Naive thymus-derived CD8-positive, alpha-beta T cell (primary cell): ENCODE measurements at regions not wholly inside any gene's neighbourhood (a gene's known extent, or its start where the extent isn't known, plus 50 kb on each side); places are given as distances from the start of the nearest gene placed in this dataset.
A peak's percentile ranks its signal among the peaks of the same experiment; 100 is the strongest.

ENCODE experiments used
- ATAC-seq, 2 donors: fragments of 150-1000 bp; cut with Tn5 transposase in 1 of 2; sonication (Bioruptor Pico), chemical (Tn5 transposase) in 1 of 2; 1 replicate in 1 of 2; 2 replicates in 1 of 2; pipeline ENCODE4 v1.10.0; 2021; ENCODE audit warnings: mild to moderate bottlenecking in 2 of 2, moderate library complexity in 2 of 2
- POLR2A ChIA-PET: fragments of 350-600 bp; sonication (Branson Sonifier 250); formaldehyde crosslinking; loops from one replicate; lab custom pipeline; 2021; ENCODE audit warnings: antibody characterized with exemption; lab: Charles Lee
- DNase-seq, 10 donors: peaks; one replicate each; pipeline versions ENCODE4 v3.0.0 to v3.0.0-alpha.2; 2020 to 2022
- H3K27ac Mint-ChIP-seq, 10 donors: one replicate each; pipeline ENCODE4 v1.8.0; 2020 to 2022; ENCODE audit warnings: mild to moderate bottlenecking in 10 of 10, mixed read lengths in 10 of 10, moderate library complexity in 4 of 10, inconsistent platforms in 1 of 10
- H3K27me3 Mint-ChIP-seq, 5 donors: one replicate each; pipeline ENCODE4 v1.8.0; 2021 to 2022; ENCODE audit warnings: mixed read lengths in 5 of 5
- H3K36me3 Mint-ChIP-seq, 3 donors: one replicate each; pipeline ENCODE4 v1.8.0; 2020 to 2022; ENCODE audit warnings: mixed read lengths in 3 of 3, mild to moderate bottlenecking in 2 of 3, inconsistent platforms in 1 of 3
- H3K4me1 Mint-ChIP-seq, 4 donors: one replicate each; pipeline ENCODE4 v1.8.0; 2021 to 2022; ENCODE audit warnings: mixed read lengths in 4 of 4
- H3K4me3 Mint-ChIP-seq, 10 donors: one replicate each; pipeline ENCODE4 v1.8.0; 2020 to 2022; ENCODE audit warnings: mild to moderate bottlenecking in 10 of 10, mixed read lengths in 10 of 10, moderate library complexity in 6 of 10, inconsistent platforms in 1 of 10
- H3K9me3 Mint-ChIP-seq, 9 donors: one replicate each; pipeline ENCODE4 v1.8.0; 2020 to 2022; ENCODE audit warnings: mixed read lengths in 9 of 9, mild to moderate bottlenecking in 3 of 9, inconsistent platforms in 1 of 9, moderate library complexity in 1 of 9

DNA sequence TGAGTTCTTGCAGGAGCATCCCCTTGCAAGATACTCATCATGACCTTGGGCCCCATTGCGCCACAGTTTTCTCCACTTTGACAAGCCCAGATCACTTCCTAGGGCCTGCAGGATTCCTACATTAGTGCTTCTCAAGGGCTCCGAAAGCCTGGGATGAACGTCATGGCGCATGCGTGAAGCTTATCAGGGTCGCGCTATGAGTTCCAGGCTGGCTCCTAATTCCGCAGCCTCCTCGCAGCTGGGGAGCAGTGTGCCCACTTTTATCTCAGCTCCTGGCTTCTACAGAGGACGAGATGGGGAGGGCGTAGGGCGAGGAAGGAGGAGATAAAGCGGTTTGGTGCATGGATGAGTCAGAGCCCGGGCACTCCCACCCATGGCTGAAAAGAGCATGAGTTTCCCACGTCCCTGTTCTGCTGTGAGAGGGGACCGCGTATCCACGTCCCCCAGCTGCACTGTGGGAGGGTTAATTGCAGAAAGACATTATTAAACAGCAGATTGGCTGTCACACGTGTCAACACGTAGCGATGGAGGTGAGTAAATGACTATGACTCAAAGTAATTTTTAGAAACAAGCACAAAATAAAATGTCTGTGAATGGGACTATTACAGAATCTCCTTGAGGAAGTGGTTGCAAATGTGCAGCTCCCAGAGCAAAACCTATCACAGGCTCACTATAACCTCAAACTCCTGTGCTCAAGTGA lies 72.9 kb upstream of the DSP start:
- POLR2A ChIA-PET, result no interaction called here
- Mint-ChIP-seq H3K4me3 (peak overlapping the region in 4 of 10 donors; percentile 22 to 72 (median 57)), H3K27ac (no peak overlapping the region), H3K9me3 (no peaks in the 10 kb centered on the region), H3K27me3 (peaks cover 0 to 7% (median 4%) of the 10 kb centered on the region in 5 donors), H3K36me3 (no peaks in the 10 kb centered on the region), H3K4me1 (peaks cover 1 to 6% (median 3%) of the 10 kb centered on the region in 4 donors)
- DNase-seq, result no peak
- ATAC-seq, result no peak

DNA sequence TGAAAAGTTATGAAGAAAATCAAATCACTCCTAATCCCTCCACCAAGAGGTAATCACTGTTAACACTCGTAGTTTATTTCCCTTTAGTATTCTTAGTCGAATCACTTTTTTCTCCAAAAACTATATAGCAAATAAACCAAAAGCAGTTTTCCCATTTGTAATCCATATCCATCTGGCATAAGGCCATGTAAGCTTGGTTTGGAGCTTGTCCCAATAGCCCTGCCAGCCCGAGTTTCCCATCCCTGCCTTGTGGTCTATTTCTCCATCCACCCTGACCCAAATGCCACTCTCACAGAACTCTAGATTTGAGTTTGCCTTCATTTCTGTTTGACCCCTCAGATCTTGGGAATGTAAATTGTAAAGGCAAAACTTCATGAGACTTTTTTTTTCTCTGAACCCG lies 71.8 kb upstream of the DSP start:
- Mint-ChIP-seq H3K9me3 (no peaks in the 10 kb centered on the region), H3K4me1 (peaks cover 1 to 6% (median 3%) of the 10 kb centered on the region in 4 donors), H3K36me3 (no peaks in the 10 kb centered on the region), H3K27ac (no peak overlapping the region), H3K27me3 (peaks cover 0 to 10% (median 5%) of the 10 kb centered on the region in 5 donors), H3K4me3 (no peak overlapping the region)
- no peak for DNase-seq
- POLR2A ChIA-PET, result no interaction called here
- no peak for ATAC-seq

DNA sequence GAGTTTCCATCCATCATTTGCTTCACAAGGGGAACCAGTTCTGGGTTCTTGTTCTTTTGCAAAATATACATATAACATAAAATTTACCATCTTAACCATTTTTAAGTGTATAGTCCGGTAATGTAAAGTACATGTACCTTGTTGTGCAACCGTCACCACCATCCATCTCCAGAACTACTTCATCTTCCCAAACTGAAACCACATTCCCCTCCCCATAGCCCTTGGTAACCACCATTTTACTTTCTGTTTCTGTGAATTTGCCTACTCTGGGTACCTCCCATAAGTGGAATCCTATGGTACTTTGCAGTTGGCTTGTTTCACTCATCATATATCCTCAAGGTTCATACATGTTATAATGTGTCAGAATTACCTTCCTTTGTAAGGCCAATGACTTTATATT lies 70.3 kb upstream of the DSP start:
- no peak for DNase-seq
- no peaks in the 10 kb centered on the region for H3K9me3 Mint-ChIP-seq
- H3K4me1 Mint-ChIP-seq, result peaks cover 1 to 6% (median 3%) of the 10 kb centered on the region in 4 donors
- H3K27me3 Mint-ChIP-seq, result peaks cover 0 to 10% (median 5%) of the 10 kb centered on the region in 5 donors
- H3K36me3 Mint-ChIP-seq, result no peaks in the 10 kb centered on the region
- H3K27ac Mint-ChIP-seq, result no peak overlapping the region
- no peak for ATAC-seq
- H3K4me3 Mint-ChIP-seq, result no peak overlapping the region
- POLR2A ChIA-PET, result no interaction called here

DNA sequence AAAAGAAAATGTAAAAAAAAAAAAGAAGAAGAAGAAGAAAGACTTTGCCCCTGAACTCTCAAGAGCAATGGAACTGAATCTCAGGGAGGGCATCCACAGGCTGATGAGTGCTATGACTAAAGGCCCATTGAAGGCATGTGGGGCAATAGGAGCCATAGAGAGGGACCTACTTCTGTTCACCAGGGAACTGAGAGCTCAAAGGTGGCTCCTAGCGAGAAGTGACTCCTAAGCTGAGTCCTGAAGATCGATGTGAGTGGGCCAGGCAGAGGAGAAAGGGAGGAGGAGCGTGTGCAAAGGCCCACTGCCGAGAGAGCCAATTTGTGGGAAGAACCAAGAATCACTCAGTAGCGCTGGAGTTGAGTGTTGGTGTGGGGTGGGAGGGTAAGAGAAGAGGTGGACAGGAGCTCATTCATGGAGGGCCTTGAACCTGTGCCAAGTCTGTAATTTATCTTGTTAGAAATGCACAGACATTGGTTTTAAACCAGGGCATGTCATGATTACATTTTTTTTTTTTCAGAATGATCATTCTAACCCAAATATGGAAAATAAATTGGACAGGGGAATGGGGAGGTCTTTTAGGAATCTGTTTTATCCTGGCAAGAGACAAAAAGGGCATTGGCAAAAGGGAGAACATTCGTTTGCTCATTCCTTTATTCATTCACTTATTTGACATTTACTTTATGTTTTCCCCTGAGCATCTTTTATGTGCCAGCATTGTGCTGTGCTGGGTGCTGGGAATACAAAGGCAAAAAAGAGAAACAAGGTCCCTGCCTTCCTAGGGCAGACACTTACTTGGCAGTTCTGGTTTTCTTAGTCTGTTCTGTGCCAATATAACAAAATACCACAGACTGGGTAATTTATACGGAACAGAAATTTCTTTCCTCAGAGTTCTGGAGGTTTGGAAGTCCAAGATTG lies 67.4 kb upstream of the DSP start:
- Mint-ChIP-seq H3K36me3 (no peaks in the 10 kb centered on the region), H3K27ac (no peak overlapping the region), H3K4me3 (no peak overlapping the region), H3K4me1 (peaks cover 0 to 2% (median 0%) of the 10 kb centered on the region in 4 donors), H3K27me3 (peaks cover 0 to 10% (median 2%) of the 10 kb centered on the region in 5 donors), H3K9me3 (no peaks in the 10 kb centered on the region)
- POLR2A ChIA-PET, result no interaction called here
- ATAC-seq, result no peak
- no peak for DNase-seq

DNA sequence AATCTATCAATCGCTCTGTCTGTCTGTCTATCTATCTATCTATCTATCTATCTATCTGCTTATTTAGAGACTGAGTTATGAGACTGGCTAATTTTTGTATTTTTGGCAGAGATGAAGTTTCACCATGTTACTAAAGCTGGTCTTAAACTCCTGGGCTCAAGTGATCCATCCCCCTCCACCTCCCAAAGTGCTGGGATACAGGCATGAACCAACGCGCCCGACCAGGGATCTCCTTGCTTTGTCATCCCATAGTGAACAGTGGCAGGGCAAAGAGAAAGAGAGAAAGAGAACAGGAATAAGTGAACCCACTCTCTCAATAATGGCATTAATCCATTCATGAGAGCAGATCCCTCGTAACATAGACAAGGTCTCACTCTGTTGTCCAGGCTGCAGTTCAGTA lies 66.4 kb upstream of the DSP start:
- H3K27ac Mint-ChIP-seq, result no peak overlapping the region
- H3K4me3 Mint-ChIP-seq, result no peak overlapping the region
- H3K36me3 Mint-ChIP-seq, result no peaks in the 10 kb centered on the region
- DNase-seq (no peak), ATAC-seq (no peak)
- peaks cover 0 to 7% (median 3%) of the 10 kb centered on the region in 5 donors for H3K27me3 Mint-ChIP-seq
- no peaks in the 10 kb centered on the region for H3K9me3 Mint-ChIP-seq
- H3K4me1 Mint-ChIP-seq, result peaks cover 0 to 2% (median 0%) of the 10 kb centered on the region in 4 donors
- POLR2A ChIA-PET, result no interaction called here

DNA sequence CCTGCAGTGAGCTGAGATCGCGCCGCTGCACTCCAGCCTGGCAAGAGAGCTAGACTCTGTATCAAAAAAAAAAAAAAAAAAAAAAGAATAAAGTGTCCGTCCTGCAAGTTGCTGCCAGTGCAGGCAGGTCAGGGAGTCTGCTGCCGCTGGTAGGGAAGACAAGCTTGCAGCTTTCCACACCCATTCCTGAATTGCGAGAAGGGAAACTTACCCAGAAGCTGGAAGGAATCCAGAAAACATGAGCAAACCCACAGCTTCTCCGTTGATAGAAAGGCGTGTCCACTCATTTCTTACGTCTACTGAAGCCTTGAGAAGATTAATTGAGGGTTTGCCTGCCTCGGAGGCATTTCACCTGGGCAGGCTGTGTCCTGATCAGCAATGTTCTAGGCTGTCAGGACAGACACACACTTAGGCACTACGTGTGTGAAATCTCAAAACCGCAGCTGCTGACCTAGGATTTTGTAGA lies 61.6 kb upstream of the DSP start:
- DNase-seq, result no peak
- H3K27me3 Mint-ChIP-seq, result peaks cover 0 to 4% (median 0%) of the 10 kb centered on the region in 5 donors
- ATAC-seq, result no peak
- no peak overlapping the region for H3K4me3 Mint-ChIP-seq
- H3K27ac Mint-ChIP-seq, result no peak overlapping the region
- POLR2A ChIA-PET, result no interaction called here
- H3K36me3 Mint-ChIP-seq, result no peaks in the 10 kb centered on the region
- no peaks in the 10 kb centered on the region for H3K9me3 Mint-ChIP-seq
- no peaks in the 10 kb centered on the region for H3K4me1 Mint-ChIP-seq

DNA sequence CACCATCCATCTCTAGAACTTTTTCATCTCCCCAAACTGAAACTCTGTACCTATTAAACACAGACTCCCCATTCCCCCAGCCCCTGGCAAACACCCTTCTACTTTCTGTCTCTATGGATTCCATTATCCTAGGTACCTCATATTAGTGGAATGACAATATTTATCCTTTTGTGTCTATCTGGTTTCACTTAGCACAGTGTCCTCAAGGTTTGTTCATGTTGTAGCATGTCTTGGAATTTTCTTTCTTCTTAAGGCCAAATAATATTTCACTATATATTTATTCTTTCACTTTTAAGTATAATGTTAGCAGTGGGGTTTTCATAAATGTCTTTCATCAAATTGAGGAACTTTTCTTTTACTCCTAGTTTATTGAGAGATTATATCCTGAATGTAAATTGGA lies 56.8 kb upstream of the DSP start:
- DNase-seq (no peak), ATAC-seq (no peak)
- Mint-ChIP-seq H3K4me1 (no peaks in the 10 kb centered on the region), H3K9me3 (no peaks in the 10 kb centered on the region), H3K4me3 (no peak overlapping the region), H3K27me3 (peaks cover 0 to 9% (median 6%) of the 10 kb centered on the region in 5 donors), H3K27ac (no peak overlapping the region), H3K36me3 (no peaks in the 10 kb centered on the region)
- POLR2A ChIA-PET, result no interaction called here

DNA sequence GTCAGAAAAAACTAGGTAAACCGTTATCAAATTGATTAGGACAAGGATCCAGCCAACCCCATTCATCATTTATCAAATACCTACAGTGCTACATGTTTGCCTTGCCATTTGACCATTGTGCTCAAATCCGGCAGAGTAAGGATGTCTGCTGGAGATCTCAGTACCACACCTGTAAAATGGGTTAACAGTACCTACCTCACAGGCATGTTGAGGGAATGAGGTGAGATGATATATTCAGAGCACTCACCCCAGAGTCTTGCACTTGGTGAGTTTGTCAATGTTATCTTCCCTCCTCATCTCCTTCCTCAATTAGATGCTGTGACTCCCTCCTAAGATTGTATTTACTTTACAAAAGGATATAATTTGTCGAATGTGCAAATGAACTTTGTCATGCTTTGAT lies 54.5 kb upstream of the DSP start:
- ATAC-seq (no peak), DNase-seq (no peak)
- no peaks in the 10 kb centered on the region for H3K36me3 Mint-ChIP-seq
- no peak overlapping the region for H3K27ac Mint-ChIP-seq
- H3K4me3 Mint-ChIP-seq, result no peak overlapping the region
- H3K27me3 Mint-ChIP-seq, result peaks cover 4 to 11% (median 6%) of the 10 kb centered on the region in 5 donors
- no peaks in the 10 kb centered on the region for H3K4me1 Mint-ChIP-seq
- H3K9me3 Mint-ChIP-seq, result no peaks in the 10 kb centered on the region
- POLR2A ChIA-PET, result no interaction called here

DNA sequence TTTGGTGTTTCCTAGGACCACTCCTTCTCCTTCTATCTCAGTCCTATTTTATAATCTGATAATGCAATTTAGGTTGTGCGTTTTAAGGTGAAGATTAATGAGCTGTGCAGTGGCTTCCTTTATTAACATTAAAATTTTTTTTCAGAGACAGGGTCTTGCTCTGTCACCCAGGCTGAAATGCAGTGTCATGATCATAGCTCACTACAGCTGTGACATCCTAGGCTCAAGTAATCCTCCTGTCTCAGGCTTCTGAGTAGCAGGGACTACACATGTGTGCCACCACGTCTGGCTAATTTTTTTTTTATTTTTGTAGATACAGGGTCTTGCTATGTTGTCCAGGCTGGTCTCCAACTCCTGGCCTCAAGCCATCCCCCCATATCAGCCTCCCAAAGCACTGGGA lies 53.0 kb upstream of the DSP start:
- Mint-ChIP-seq H3K27ac (no peak overlapping the region), H3K4me1 (no peaks in the 10 kb centered on the region), H3K36me3 (no peaks in the 10 kb centered on the region), H3K4me3 (no peak overlapping the region), H3K27me3 (peaks cover 9 to 19% (median 15%) of the 10 kb centered on the region in 5 donors), H3K9me3 (no peaks in the 10 kb centered on the region)
- POLR2A ChIA-PET, result no interaction called here
- ATAC-seq (no peak), DNase-seq (no peak)

DNA sequence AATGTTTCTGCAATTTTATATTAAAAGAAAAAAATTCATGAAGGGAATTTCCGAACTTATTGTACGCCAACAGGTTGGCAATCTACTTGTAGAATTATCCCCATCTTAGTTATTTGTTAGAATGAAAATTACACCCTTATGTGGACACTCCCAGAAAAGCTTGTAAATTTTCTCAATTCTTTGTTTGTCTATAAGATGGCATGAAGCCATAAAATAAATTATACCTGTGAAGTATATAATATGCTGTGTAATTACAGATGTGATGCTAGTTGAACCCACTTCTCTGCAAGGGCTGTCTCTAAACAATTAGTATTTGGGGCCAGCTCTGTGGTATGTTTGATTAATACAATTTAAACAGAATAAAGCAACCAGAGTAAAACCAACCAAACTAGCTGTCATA lies 52.1 kb upstream of the DSP start:
- no peaks in the 10 kb centered on the region for H3K9me3 Mint-ChIP-seq
- H3K27ac Mint-ChIP-seq, result no peak overlapping the region
- H3K4me3 Mint-ChIP-seq, result no peak overlapping the region
- POLR2A ChIA-PET, result no interaction called here
- H3K36me3 Mint-ChIP-seq, result no peaks in the 10 kb centered on the region
- DNase-seq, result no peak
- H3K4me1 Mint-ChIP-seq, result no peaks in the 10 kb centered on the region
- H3K27me3 Mint-ChIP-seq, result peaks cover 14 to 28% (median 20%) of the 10 kb centered on the region in 5 donors
- no peak for ATAC-seq
